CD4-positive, alpha-beta T cell (primary cell): ENCODE measurements at regions not wholly inside any gene's neighbourhood (a gene's known extent, or its start where the extent isn't known, plus 50 kb on each side); places are given as distances from the start of the nearest gene placed in this dataset.

ENCODE experiments used
- ATAC-seq: fragments of 200-7000 bp; cut with Tn5 transposase; one replicate; pipeline ENCODE4 v1.10.0; 2022; ENCODE audit warnings: mild to moderate bottlenecking; ENCODE audit not compliant: poor library complexity
- CTCF ChIA-PET: fragments of 350-600 bp; sonication (Branson Sonifier 250); formaldehyde crosslinking; loops from one replicate; lab custom pipeline; 2021; ENCODE audit warnings: antibody characterized with exemption, inconsistent platforms; lab: Charles Lee
- POLR2A ChIA-PET: fragments of 350-600 bp; sonication (Branson Sonifier 250); formaldehyde crosslinking; loops from one replicate; lab custom pipeline; 2021; ENCODE audit warnings: antibody characterized with exemption, inconsistent platforms; lab: Charles Lee
- DNase-seq, 14 experiments: peaks; one replicate each; pipeline ENCODE4 v3.0.0-alpha.2; 2013 to 2020; ENCODE audit warnings: mixed read lengths in 2 of 14
- H3K27ac ChIP-seq, 2 donors: one replicate each; pipeline versions ENCODE4 v1.5.1 to v1.7.0; 2013; ENCODE audit warnings: low read length in 2 of 2, low read depth in 1 of 2, mild to moderate bottlenecking in 1 of 2
- H3K27me3 ChIP-seq, 2 experiments: 1 replicate in 1 of 2; 2 replicates in 1 of 2; pipeline versions ENCODE4 v1.6.1 to v1.7.0; 2013; ENCODE audit warnings: low read length in 2 of 2, control low read depth in 1 of 2, mild to moderate bottlenecking in 1 of 2, moderate library complexity in 1 of 2; ENCODE audit not compliant: insufficient read depth in 2 of 2, control insufficient read depth in 1 of 2
- H3K36me3 ChIP-seq: one replicate; pipeline ENCODE4 v1.6.1; 2013; ENCODE audit warnings: low read length, control low read depth; ENCODE audit not compliant: insufficient read depth
- H3K4me1 ChIP-seq: one replicate; pipeline ENCODE4 v1.6.1; 2013; ENCODE audit warnings: low read length, control low read depth; ENCODE audit not compliant: insufficient read depth
- H3K4me3 ChIP-seq: one replicate; pipeline ENCODE4 v1.5.1; 2013; ENCODE audit warnings: mild to moderate bottlenecking, low read length, moderate library complexity
- H3K9me3 ChIP-seq, 2 experiments: 1 replicate in 1 of 2; 2 replicates in 1 of 2; pipeline versions ENCODE4 v1.6.1 to v1.7.0; 2013; ENCODE audit warnings: low read length in 2 of 2, mild to moderate bottlenecking in 2 of 2, control low read depth in 1 of 2, moderate library complexity in 1 of 2; ENCODE audit not compliant: control insufficient read depth in 1 of 2, insufficient read depth in 1 of 2
- H3K27ac Mint-ChIP-seq: one replicate; pipeline ENCODE4 v1.8.0; 2020; ENCODE audit warnings: mixed read lengths
- H3K27me3 Mint-ChIP-seq: one replicate; pipeline ENCODE4 v1.8.0; 2021; ENCODE audit warnings: mixed read lengths
- H3K36me3 Mint-ChIP-seq: one replicate; pipeline ENCODE4 v1.8.0; 2021; ENCODE audit warnings: low read depth, mixed read lengths
- H3K4me1 Mint-ChIP-seq: one replicate; pipeline ENCODE4 v1.8.0; 2021; ENCODE audit warnings: low read depth, mixed read lengths
- H3K4me3 Mint-ChIP-seq: one replicate; pipeline ENCODE4 v1.8.0; 2020; ENCODE audit warnings: mild to moderate bottlenecking, mixed read lengths
- H3K9me3 Mint-ChIP-seq: one replicate; pipeline ENCODE4 v1.8.0; 2020; ENCODE audit warnings: mixed read lengths
- intact Hi-C, 2 experiments: fragments of 100-400 bp; cut with DNase I in 1 of 2; cut with micrococcal nuclease in 1 of 2; formaldehyde crosslinking; loops; one replicate each; pipeline versions ENCODE4 v1.15.1 to v1.9.0; 2023 to 2025; cut with DNase I, micrococcal nuclease
- TF ChIP-seq, protein P1 (sequence below): fragments of 200-600 bp; IDR thresholded peaks from one replicate; pipeline ENCODE4 v1.8.0; 2022; ENCODE audit warnings: antibody characterized with exemption, mild to moderate bottlenecking

DNA sequence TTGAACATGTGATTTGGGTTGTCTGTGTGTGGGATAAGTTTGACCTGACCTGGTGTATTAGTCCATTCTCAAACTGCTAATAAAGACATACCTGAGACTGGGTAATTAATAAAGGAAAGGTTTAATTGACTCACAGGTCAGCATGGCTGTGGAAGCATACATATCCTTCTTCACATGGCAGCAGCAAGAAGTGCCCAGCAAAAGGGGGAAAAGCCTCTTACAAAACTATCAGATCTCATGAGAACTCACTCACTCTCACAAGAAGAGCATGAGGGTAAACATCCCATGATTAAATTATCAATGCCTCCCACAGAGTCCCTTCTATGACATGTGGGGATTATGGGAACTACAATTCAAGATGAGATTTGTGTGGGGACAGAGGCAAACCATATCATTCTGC lies 94.0 kb upstream of the PPM1H start:
- no peaks in the 10 kb centered on the region for H3K4me1 ChIP-seq
- intact Hi-C loops = no loop called here
- no peaks in the 10 kb centered on the region for H3K36me3 ChIP-seq
- no peak overlapping the region for H3K4me3 ChIP-seq
- Mint-ChIP-seq H3K9me3 (no peaks in the 10 kb centered on the region), H3K27me3 (no peaks in the 10 kb centered on the region), H3K4me1 (no peaks in the 10 kb centered on the region), H3K4me3 (no peak overlapping the region), H3K36me3 (no peaks in the 10 kb centered on the region), H3K27ac (no peak overlapping the region)
- TF ChIP-seq, protein P1, sequence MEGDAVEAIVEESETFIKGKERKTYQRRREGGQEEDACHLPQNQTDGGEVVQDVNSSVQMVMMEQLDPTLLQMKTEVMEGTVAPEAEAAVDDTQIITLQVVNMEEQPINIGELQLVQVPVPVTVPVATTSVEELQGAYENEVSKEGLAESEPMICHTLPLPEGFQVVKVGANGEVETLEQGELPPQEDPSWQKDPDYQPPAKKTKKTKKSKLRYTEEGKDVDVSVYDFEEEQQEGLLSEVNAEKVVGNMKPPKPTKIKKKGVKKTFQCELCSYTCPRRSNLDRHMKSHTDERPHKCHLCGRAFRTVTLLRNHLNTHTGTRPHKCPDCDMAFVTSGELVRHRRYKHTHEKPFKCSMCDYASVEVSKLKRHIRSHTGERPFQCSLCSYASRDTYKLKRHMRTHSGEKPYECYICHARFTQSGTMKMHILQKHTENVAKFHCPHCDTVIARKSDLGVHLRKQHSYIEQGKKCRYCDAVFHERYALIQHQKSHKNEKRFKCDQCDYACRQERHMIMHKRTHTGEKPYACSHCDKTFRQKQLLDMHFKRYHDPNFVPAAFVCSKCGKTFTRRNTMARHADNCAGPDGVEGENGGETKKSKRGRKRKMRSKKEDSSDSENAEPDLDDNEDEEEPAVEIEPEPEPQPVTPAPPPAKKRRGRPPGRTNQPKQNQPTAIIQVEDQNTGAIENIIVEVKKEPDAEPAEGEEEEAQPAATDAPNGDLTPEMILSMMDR = no peak
- CTCF ChIA-PET = no interaction called here
- H3K27ac ChIP-seq = no peak overlapping the region
- H3K27me3 ChIP-seq = no peaks in the 10 kb centered on the region
- DNase-seq (no peak), ATAC-seq (no peak)
- H3K9me3 ChIP-seq = no peaks in the 10 kb centered on the region
- POLR2A ChIA-PET = interaction anchor here (0.6 kb wide), 1 partner anchor 40 kb away, joined by 3 read pairs; no protein-coding TSS in a partner anchor

DNA sequence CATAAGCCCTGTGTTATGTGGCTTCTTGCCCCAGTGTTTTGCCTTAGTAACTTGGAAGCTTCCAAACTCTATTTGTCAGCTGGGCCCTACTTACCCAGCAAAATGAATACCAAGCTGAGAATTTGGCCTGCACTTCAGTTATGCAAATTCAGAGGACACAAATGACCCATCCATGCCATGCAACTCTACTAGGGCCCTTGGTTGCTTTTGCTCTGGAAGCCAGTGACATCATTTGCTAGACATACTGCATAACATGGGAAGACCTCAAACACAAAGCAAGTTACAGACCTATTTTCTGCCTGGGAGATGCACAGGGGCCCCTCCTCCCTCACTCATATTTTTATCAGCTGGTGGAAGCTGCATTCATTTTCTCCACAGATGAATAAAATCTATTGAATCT lies 90.2 kb upstream of the PPM1H start:
- no peak overlapping the region for H3K4me3 Mint-ChIP-seq
- Histone ChIP-seq H3K27ac (no peak overlapping the region), H3K9me3 (no peaks in the 10 kb centered on the region), H3K36me3 (no peaks in the 10 kb centered on the region), H3K4me3 (no peak overlapping the region), H3K27me3 (no peaks in the 10 kb centered on the region), H3K4me1 (no peaks in the 10 kb centered on the region)
- intact Hi-C loops = no loop called here
- no peak for ATAC-seq
- no peaks in the 10 kb centered on the region for H3K9me3 Mint-ChIP-seq
- DNase-seq = no peak
- CTCF ChIA-PET = no interaction called here
- H3K4me1 Mint-ChIP-seq = no peaks in the 10 kb centered on the region
- no peaks in the 10 kb centered on the region for H3K36me3 Mint-ChIP-seq
- no peak overlapping the region for H3K27ac Mint-ChIP-seq
- POLR2A ChIA-PET = no interaction called here
- TF ChIP-seq, protein P1 = no peak
- no peaks in the 10 kb centered on the region for H3K27me3 Mint-ChIP-seq

DNA sequence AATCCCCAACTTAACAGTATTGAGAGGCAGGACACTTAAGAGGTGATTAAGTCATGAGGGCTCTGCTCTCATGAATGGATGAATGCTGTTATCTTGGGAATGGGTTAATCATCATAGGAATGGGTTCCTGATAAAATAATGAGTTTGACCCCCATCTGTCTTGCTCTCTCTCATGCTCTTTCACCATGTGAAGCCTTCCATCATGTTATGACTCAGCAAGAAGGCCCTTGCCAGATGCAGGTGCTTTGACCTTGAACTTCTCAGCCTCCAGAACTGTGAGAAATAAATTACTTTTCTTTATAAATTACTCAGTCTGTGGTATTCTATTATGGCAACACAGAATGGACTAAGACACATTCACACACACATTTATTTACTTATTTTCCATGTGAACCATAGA lies 89.0 kb upstream of the PPM1H start:
- no peak overlapping the region for H3K4me3 Mint-ChIP-seq
- H3K4me1 Mint-ChIP-seq = no peaks in the 10 kb centered on the region
- no peak overlapping the region for H3K27ac Mint-ChIP-seq
- TF ChIP-seq, protein P1 = no peak
- Histone ChIP-seq H3K27me3 (no peaks in the 10 kb centered on the region), H3K9me3 (no peaks in the 10 kb centered on the region), H3K4me3 (no peak overlapping the region), H3K36me3 (no peaks in the 10 kb centered on the region), H3K27ac (no peak overlapping the region), H3K4me1 (no peaks in the 10 kb centered on the region)
- H3K27me3 Mint-ChIP-seq = no peaks in the 10 kb centered on the region
- intact Hi-C loops = no loop called here
- ATAC-seq (no peak), DNase-seq (no peak)
- POLR2A ChIA-PET = no interaction called here
- H3K9me3 Mint-ChIP-seq = no peaks in the 10 kb centered on the region
- H3K36me3 Mint-ChIP-seq = no peaks in the 10 kb centered on the region
- CTCF ChIA-PET = no interaction called here
